GM18499 (cell line): ENCODE measurements at regions not wholly inside any gene's neighbourhood (a gene's known extent, or its start where the extent isn't known, plus 50 kb on each side); places are given as distances from the start of the nearest gene placed in this dataset.

Experiments used
- ATAC-seq: cut with Tn5 transposase; IDR thresholded peaks from one replicate; pipeline ENCODE4 v1.9.1; 2021; ENCODE audit warnings: moderate number of reproducible peaks; ENCODE audit not compliant: insufficient read depth, unreplicated experiment

- no peak for ATAC-seq
Observed at GRCh38 chr3:144358191-144358590, 386.6 kb downstream of the DIPK2A start.

DNA sequence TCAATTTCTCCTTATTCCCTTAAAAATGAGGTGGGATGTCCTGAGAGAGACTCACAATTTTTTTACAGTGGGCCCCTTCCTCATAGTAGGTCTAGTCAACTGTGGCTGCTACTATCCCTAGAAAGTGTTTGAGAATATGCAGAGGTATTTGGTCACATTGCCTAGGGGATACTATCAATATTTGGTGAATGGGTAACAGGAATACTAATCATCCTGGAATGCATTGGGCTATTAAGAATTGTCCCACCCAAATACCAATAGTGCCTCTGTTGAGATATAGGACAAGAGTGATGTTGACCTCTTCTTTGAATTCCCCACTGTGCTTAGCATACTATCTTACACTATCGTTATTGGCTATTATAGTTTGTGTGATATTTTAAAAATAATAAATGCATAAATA is 389.4 kb downstream of the DIPK2A start:
- ATAC-seq: no peak

GRCh38 chr3:144362126-144362525 is 390.5 kb downstream of the DIPK2A start:
- ATAC-seq: no peak

DNA sequence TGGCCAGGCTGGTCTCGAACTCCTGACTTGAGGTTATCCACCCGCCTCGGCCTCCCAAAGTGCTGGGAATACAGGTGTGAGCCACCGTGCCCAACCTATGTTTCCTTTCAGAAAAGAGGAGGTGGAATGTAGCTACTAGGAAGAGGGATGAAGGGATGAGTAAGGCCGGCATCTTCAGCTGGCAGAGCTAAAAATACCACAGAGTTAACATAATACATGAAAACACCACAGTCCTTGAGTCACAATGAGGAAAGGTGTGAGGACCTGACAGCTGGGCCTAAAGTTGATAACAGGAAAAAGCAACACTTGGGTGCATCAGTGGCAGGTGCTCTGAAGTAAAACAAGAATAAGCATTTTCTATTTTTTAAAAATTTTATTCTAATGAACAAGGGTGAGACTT is 392.2 kb downstream of the DIPK2A start:
- no peak for ATAC-seq

- no peak for ATAC-seq
Observed at GRCh38 chr3:144364737-144365136, 393.1 kb downstream of the DIPK2A start.

DNA sequence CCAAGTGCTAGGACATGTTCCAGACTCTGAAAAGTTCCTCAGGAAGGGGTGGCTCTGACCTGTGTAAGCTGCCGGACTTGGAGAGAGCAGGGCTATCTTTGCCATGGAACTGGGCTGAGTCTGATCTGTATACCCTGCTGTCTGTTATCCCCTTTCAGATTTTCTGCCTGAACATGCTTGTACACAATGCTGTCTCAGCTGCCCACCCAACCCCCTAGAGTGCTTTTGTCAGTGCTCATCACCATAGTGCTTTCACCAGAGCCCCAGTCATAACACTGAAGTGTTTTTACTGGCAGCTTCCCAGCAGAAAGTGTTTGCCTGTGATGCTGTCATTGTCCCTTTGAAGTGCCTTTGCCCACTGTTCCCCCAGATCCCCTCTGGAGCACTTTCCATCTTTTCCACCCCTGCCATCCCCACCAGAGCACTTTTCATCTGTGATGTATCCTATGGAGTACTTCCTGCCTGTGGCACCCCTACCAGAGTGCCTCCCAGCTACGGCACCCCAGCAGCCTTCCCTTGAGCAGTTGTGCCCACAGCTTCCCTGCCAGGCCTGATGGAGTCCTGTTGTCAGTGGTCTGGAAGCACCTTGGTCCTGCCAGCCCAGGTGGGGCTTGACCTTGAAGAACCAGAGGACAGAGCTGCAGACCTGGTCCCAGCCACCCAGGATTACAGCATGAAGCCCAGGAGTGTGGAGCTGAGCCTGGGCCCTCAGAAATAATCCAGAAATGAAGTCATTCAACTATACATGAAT is 397.7 kb downstream of the DIPK2A start:
- no peak for ATAC-seq

GRCh38 chr3:144375088-144375487 is 403.5 kb downstream of the DIPK2A start:
- no peak for ATAC-seq

DNA sequence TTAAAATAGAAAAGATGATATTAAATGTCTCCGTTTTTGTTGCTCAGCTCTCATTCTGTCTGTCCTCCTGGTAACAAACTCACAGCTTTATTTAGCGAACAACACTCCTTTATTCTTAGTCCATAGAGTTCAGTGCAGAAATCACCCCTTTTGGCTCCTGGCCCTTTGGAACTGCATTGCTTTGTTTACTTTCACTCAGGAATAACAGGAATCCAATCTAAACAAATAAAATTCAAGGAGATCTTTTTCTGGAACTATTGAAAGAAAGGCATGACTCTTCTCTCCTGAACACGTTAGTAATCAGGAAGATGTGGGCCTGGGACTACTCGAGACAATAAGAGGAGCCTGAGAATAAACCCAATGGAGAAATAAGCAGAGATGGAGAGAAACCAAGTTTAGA is 409.2 kb downstream of the DIPK2A start:
- ATAC-seq: no peak

DNA sequence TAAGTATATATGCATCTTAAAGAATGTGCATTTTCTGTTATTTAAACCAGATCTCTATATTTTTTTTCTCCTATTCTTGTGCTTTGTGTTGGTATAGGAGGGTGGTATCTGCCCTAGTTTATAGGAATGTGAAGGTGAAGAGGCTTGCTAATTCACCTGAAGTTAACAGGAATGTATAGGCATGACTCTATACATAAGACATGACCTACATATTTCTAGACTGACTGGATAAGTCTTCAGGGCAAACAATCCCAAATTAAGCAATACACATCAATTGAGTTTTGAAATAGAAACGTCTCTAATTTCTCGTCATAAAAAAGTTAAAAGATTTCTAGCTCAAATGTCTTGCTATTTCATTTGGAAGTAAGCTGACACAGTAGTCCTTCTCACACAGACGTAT is 410.0 kb downstream of the DIPK2A start:
- ATAC-seq: no peak

GRCh38 chr3:144384241-144384979 is 412.8 kb downstream of the DIPK2A start:
- ATAC-seq: no peak

DNA sequence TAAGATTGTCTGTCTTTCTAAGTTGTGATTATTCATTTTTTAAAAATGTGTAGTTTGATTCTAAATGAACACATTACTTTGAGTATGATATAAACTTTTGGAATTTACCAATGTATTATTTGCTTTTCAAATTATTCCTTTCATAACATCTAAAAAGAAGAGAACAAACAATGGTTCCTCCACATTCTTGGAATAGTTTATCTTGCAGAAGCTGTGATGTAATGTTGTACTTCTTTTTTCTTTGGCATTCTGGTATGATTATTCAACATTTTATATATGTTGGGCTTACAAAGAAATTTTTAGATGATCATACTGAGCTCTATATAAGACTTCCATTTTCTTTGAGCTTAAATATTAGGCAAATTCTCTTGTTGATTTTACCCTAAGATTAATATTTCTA is 419.2 kb downstream of the DIPK2A start:
- ATAC-seq: no peak

DNA sequence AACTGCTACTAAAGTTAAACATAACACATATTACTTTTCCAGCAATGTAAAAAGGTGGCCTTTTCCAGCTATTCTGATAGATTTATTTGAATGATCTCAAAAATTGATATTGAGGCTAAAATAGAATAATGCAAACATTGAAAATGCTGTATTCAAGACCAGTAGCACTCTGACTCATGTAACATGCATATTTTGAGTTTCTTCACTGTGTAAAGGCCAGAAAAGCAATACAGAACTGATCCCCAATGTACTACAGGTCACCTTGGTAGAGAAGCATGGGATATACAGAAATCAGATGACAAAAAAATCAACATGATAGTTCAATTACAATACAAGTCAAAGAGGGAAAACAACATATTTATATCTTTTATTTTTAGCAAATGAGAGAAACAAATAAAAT is 419.6 kb downstream of the DIPK2A start:
- ATAC-seq: no peak

GRCh38 chr3:144394032-144394431 is 422.4 kb downstream of the DIPK2A start:
- no peak for ATAC-seq

GRCh38 chr3:144402430-144402829 is 430.8 kb downstream of the DIPK2A start:
- ATAC-seq: no peak

DNA sequence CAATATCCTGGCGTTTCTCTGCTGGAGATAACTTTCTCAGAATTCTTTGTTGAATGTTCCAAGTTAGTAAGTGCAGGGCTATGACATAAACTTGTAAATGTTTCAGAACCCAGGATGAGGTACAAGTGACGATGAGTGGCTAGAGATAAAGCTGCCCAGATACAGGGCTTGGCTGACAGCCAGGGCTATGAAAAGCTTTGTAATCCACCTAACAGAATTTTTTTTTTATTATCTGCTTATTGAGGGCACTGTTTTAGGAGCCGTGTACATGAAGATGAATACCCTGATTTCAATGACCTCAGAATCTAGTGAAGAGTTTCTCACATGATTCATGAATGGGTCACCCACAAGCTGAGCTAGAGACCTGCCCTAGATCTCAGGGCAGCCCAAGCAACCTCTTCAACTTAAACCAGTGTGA is 431.4 kb downstream of the DIPK2A start:
- no peak for ATAC-seq

DNA sequence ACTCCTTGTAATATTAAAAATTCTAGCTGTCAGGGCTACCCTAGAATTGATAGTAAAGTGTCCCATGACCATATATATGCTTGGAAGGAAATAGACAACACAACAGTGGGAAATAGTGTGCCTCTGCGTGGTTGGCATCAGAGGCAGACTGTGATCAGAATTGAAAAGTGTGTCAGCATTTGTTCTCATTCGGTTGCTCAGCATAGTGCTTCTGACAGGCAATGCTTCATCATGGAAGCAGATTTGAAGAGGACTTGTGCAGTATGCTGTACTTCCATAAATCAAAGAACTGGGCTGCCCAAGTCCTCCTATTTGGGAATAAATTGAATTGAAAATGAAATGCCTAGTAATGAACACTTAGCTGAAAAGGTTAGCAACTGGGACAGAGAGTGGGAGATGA is 435.7 kb downstream of the DIPK2A start:
- no peak for ATAC-seq

GRCh38 chr3:144409319-144409718 is 437.7 kb downstream of the DIPK2A start:
- ATAC-seq: no peak

GRCh38 chr3:144413068-144413467 is 441.4 kb downstream of the DIPK2A start:
- ATAC-seq: no peak

DNA sequence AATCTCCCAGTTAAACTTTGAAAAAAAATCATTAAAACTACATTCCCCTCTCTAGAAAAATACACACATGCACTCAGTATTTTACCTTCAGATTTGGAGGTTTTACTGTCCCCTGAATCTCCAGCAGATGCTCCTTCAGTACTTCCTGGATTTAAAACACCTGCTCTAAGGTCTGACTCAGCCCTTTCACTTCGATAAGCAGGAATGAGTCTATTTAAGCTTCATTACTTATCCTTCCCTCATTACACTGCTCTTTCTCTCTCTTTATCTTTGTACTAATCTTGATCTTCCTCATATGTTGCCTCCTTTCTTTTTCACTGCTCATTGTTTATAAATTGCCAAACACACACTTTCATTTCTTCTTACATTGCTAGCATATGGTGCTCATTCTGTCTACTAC is 443.9 kb downstream of the DIPK2A start:
- no peak for ATAC-seq

- no peak for ATAC-seq
Observed at GRCh38 chr3:144424606-144425005, 453.0 kb downstream of the DIPK2A start.

- ATAC-seq: no peak
Observed at GRCh38 chr3:144426366-144426765, 454.7 kb downstream of the DIPK2A start.

GRCh38 chr3:144426967-144427366 is 455.3 kb downstream of the DIPK2A start:
- no peak for ATAC-seq
